Ascending aorta (tissue), 2 donors: ENCODE measurements at regions not wholly inside any gene's neighbourhood (a gene's known extent, or its start where the extent isn't known, plus 50 kb on each side); places are given as distances from the start of the nearest gene placed in this dataset.

ENCODE experiments used
- DNase-seq, 2 donors: peaks; one replicate each; pipeline ENCODE4 v3.0.0-alpha.2; 2019; ENCODE audit warnings: low spot score in 2 of 2
- H3K27ac ChIP-seq, 2 donors: fragments of 200-600 bp; sonication (generic); one replicate each; pipeline ENCODE4 v1.5.1; 2016 to 2017; ENCODE audit warnings: mild to moderate bottlenecking in 1 of 2
- H3K27me3 ChIP-seq: fragments of 200-600 bp; sonication (generic); one replicate; pipeline ENCODE4 v1.5.1; 2017
- H3K36me3 ChIP-seq, 2 donors: fragments of 200-600 bp; sonication (generic); one replicate each; pipeline ENCODE4 v1.5.1; 2016
- H3K4me1 ChIP-seq, 2 donors: fragments of 200-600 bp; sonication (generic); one replicate each; pipeline ENCODE4 v1.5.1; 2016 to 2017; ENCODE audit warnings: mild to moderate bottlenecking in 1 of 2
- H3K4me3 ChIP-seq, 2 donors: fragments of 200-600 bp; sonication (generic); one replicate each; pipeline ENCODE4 v1.5.1; 2016 to 2017; ENCODE audit warnings: mild to moderate bottlenecking in 1 of 2
- H3K9me3 ChIP-seq, 2 donors: fragments of 200-600 bp; sonication (generic); one replicate each; pipeline ENCODE4 v1.5.1; 2016
- CTCF ChIP-seq, 3 experiments: fragments of 200-600 bp in 2 of 3; fragments of 450-650 bp in 1 of 3; sonication (generic) in 2 of 3; IDR thresholded peaks; one replicate each; pipeline ENCODE4 v1.5.1; 2016 to 2019; ENCODE audit warnings: antibody characterized with exemption in 3 of 3, mild to moderate bottlenecking in 1 of 3, moderate library complexity in 1 of 3
- intact Hi-C: fragments of 100-400 bp; cut with DNase I; formaldehyde crosslinking; loops from one replicate; pipeline ENCODE4 v1.15.1; 2023

GRCh38 chr2:81870119-81870518, 1565.6 kb upstream of the LRRTM1 start:
- Histone ChIP-seq H3K4me1 (no peaks in the 10 kb centered on the region), H3K36me3 (no peaks in the 10 kb centered on the region), H3K27me3 (no peaks in the 10 kb centered on the region), H3K9me3 (no peaks in the 10 kb centered on the region), H3K27ac (no peak overlapping the region), H3K4me3 (no peak overlapping the region)
- TF ChIP-seq CTCF (IDR thresholded peaks at IDR 0.05), result no peak
- no peak for DNase-seq
- intact Hi-C loops, result no loop called here

- Histone ChIP-seq H3K36me3 (no peaks in the 10 kb centered on the region), H3K4me1 (no peaks in the 10 kb centered on the region), H3K9me3 (no peaks in the 10 kb centered on the region), H3K27ac (no peak overlapping the region), H3K4me3 (no peak overlapping the region), H3K27me3 (no peaks in the 10 kb centered on the region)
- TF ChIP-seq CTCF (IDR thresholded peaks at IDR 0.05), result no peak
- DNase-seq, result no peak
- intact Hi-C loops, result no loop called here
Observed at GRCh38 chr2:81858998-81859397, 1554.4 kb upstream of the LRRTM1 start.

GRCh38 chr2:81853341-81853740, 1548.8 kb upstream of the LRRTM1 start:
- TF ChIP-seq CTCF (IDR thresholded peaks at IDR 0.05), result no peak
- Histone ChIP-seq H3K9me3 (no peaks in the 10 kb centered on the region), H3K27ac (no peak overlapping the region), H3K4me1 (no peaks in the 10 kb centered on the region), H3K4me3 (no peak overlapping the region), H3K36me3 (no peaks in the 10 kb centered on the region), H3K27me3 (no peaks in the 10 kb centered on the region)
- no peak for DNase-seq
- intact Hi-C loops, result no loop called here

GRCh38 chr2:81852651-81853050, 1548.1 kb upstream of the LRRTM1 start:
- no peak for DNase-seq
- Histone ChIP-seq H3K9me3 (no peaks in the 10 kb centered on the region), H3K4me1 (no peaks in the 10 kb centered on the region), H3K27me3 (no peaks in the 10 kb centered on the region), H3K36me3 (no peaks in the 10 kb centered on the region), H3K27ac (no peak overlapping the region), H3K4me3 (no peak overlapping the region)
- no peak for TF ChIP-seq CTCF (IDR thresholded peaks at IDR 0.05)
- intact Hi-C loops, result no loop called here

- intact Hi-C loops, result no loop called here
- Histone ChIP-seq H3K9me3 (no peaks in the 10 kb centered on the region), H3K36me3 (no peaks in the 10 kb centered on the region), H3K4me3 (no peak overlapping the region), H3K27me3 (no peaks in the 10 kb centered on the region), H3K4me1 (no peaks in the 10 kb centered on the region), H3K27ac (no peak overlapping the region)
- no peak for DNase-seq
- no peak for TF ChIP-seq CTCF (IDR thresholded peaks at IDR 0.05)
Observed at GRCh38 chr2:81839780-81840179, 1535.2 kb upstream of the LRRTM1 start.

GRCh38 chr2:81835321-81836000, 1530.9 kb upstream of the LRRTM1 start:
- intact Hi-C loops, result no loop called here

More at GRCh38 chr2:81835321-81836000, 1530.9 kb upstream of the LRRTM1 start:
- TF ChIP-seq CTCF (IDR thresholded peaks at IDR 0.05), result no peak
- H3K36me3 ChIP-seq, result no peaks in the 10 kb centered on the region
- no peaks in the 10 kb centered on the region for H3K4me1 ChIP-seq
- H3K27me3 ChIP-seq, result no peaks in the 10 kb centered on the region
- H3K27ac ChIP-seq, result no peak overlapping the region
- no peaks in the 10 kb centered on the region for H3K9me3 ChIP-seq
- no peak overlapping the region for H3K4me3 ChIP-seq
- DNase-seq, result no peak
